HCT116 (cell line): ENCODE measurements at regions not wholly inside any gene's neighbourhood (a gene's known extent, or its start where the extent isn't known, plus 50 kb on each side); places are given as distances from the start of the nearest gene placed in this dataset.

ENCODE experiments used
- CEBPB ChIP-seq: IDR thresholded peaks from 2 replicates; pipeline ENCODE4 v1.6.1; 2012; ENCODE audit warnings: low read depth
- ELF1 ChIP-seq: IDR thresholded peaks from 2 replicates; pipeline ENCODE4 v1.6.1; 2012; ENCODE audit warnings: low read depth, borderline replicate concordance
- POLR2A ChIP-seq: IDR thresholded peaks from 2 replicates; pipeline ENCODE4 v1.7.0; 2011; ENCODE audit warnings: borderline replicate concordance; ENCODE audit not compliant: insufficient read depth, insufficient read length; ENCODE audit errors: extremely low read depth
- POLR2AphosphoS5 ChIP-seq: IDR thresholded peaks from 2 replicates; pipeline ENCODE4 v1.6.1; 2011; ENCODE audit warnings: mild to moderate bottlenecking, low read depth, low read length, moderate library complexity
- SIN3A ChIP-seq: IDR thresholded peaks from 2 replicates; pipeline ENCODE4 v1.6.1; 2012; ENCODE audit warnings: low read depth
- TCF7L2 ChIP-seq: IDR thresholded peaks from 2 replicates; pipeline ENCODE4 v1.7.0; 2011; ENCODE audit warnings: borderline replicate concordance, inconsistent platforms; ENCODE audit not compliant: insufficient read depth, insufficient read length; ENCODE audit errors: extremely low read depth
- TF ChIP-seq, protein P1 (sequence below), 3 experiments: fragments of 200-600 bp in 1 of 3; sonication (generic) in 1 of 3; IDR thresholded peaks in 2 of 3; conservative IDR thresholded peaks in 1 of 3; 2 replicates each; pipeline ENCODE4 v1.5.1; 2012 to 2017; ENCODE audit warnings: low read depth in 2 of 3, low read length in 2 of 3, antibody characterized with exemption in 1 of 3, borderline replicate concordance in 1 of 3, control low read depth in 1 of 3, mild to moderate bottlenecking in 1 of 3, mixed read lengths in 1 of 3, mixed run types in 1 of 3, moderate library complexity in 1 of 3; ENCODE audit not compliant: insufficient read depth in 1 of 3

DNA sequence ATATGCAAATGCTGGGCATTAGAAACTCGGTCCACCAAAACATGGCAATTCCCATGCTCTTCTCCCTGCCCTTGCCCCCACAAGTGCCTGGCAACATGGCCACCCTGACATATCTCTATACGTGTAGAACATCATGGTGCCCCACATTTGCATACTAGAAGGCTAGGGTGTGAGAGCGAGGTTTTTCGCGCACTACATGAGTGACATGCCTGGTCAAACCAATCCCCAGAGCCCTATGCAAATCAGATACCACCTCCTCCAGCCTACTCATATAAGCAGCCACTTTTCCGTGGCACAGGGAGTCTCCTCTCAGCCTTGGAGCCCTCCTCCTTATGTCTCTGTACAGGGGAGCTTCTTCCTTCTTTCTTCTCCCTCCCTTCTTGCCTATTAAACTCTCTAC is 296.1 kb upstream of the GULP1 start:
- TF ChIP-seq, protein P1, sequence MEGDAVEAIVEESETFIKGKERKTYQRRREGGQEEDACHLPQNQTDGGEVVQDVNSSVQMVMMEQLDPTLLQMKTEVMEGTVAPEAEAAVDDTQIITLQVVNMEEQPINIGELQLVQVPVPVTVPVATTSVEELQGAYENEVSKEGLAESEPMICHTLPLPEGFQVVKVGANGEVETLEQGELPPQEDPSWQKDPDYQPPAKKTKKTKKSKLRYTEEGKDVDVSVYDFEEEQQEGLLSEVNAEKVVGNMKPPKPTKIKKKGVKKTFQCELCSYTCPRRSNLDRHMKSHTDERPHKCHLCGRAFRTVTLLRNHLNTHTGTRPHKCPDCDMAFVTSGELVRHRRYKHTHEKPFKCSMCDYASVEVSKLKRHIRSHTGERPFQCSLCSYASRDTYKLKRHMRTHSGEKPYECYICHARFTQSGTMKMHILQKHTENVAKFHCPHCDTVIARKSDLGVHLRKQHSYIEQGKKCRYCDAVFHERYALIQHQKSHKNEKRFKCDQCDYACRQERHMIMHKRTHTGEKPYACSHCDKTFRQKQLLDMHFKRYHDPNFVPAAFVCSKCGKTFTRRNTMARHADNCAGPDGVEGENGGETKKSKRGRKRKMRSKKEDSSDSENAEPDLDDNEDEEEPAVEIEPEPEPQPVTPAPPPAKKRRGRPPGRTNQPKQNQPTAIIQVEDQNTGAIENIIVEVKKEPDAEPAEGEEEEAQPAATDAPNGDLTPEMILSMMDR (IDR thresholded peaks at IDR 0.05 in 2 of 3, conservative IDR thresholded peaks at IDR 0.05 in 1 of 3; ENCODE audit: borderline replicate concordance in 1 of 3, insufficient read depth in 1 of 3, low read depth in 2 of 3, low read length in 2 of 3) = no peak
- TF ChIP-seq POLR2AphosphoS5 (no peak), POLR2A (no peak), TCF7L2 (no peak), CEBPB (no peak), SIN3A (no peak), ELF1 (no peak)
